H9 (cell line): ENCODE measurements at regions not wholly inside any gene's neighbourhood (a gene's known extent, or its start where the extent isn't known, plus 50 kb on each side); places are given as distances from the start of the nearest gene placed in this dataset.

Experiments used
- DNase-seq: peaks from one replicate; pipeline ENCODE4 v3.0.0-alpha.2; 2017
- H2AFZ ChIP-seq: one replicate; pipeline ENCODE4 v1.6.1; 2013; ENCODE audit warnings: mild to moderate bottlenecking, low read length, control low read depth, moderate library complexity
- H2AK5ac ChIP-seq: 2 replicates; pipeline ENCODE4 v1.6.1; 2013; ENCODE audit warnings: low read length, control low read depth, mixed read lengths; ENCODE audit not compliant: insufficient read length
- H2BK120ac ChIP-seq: one replicate; pipeline ENCODE4 v1.6.1; 2013; ENCODE audit warnings: low read depth, mild to moderate bottlenecking, low read length, control low read depth, inconsistent platforms; ENCODE audit not compliant: poor library complexity, severe bottlenecking
- H2BK12ac ChIP-seq: 2 replicates; pipeline ENCODE4 v1.6.1; 2013; ENCODE audit warnings: low read length, control low read depth, mixed read lengths, low read depth; ENCODE audit not compliant: insufficient read length
- H2BK15ac ChIP-seq: 2 replicates; pipeline ENCODE4 v1.6.1; 2013; ENCODE audit warnings: low read depth, low read length, control low read depth
- H2BK20ac ChIP-seq: one replicate; pipeline ENCODE4 v1.6.1; 2013; ENCODE audit warnings: low read depth, mild to moderate bottlenecking, low read length, control low read depth, inconsistent platforms; ENCODE audit not compliant: poor library complexity, severe bottlenecking
- H2BK5ac ChIP-seq: 2 replicates; pipeline ENCODE4 v1.6.1; 2013; ENCODE audit warnings: low read length, control low read depth, mixed read lengths; ENCODE audit not compliant: insufficient read length
- H3K14ac ChIP-seq: 2 replicates; pipeline ENCODE4 v1.6.1; 2013; ENCODE audit warnings: low read length, control low read depth; ENCODE audit not compliant: insufficient read depth
- H3K18ac ChIP-seq: 2 replicates; pipeline ENCODE4 v1.6.1; 2013; ENCODE audit warnings: low read depth, mild to moderate bottlenecking, mixed read lengths, low read length, control low read depth; ENCODE audit not compliant: insufficient read length
- H3K23ac ChIP-seq: 2 replicates; pipeline ENCODE4 v1.6.1; 2013; ENCODE audit warnings: low read length, control low read depth, mixed read lengths, low read depth; ENCODE audit not compliant: insufficient read length
- H3K23me2 ChIP-seq: 2 replicates; pipeline ENCODE4 v1.6.1; 2013; ENCODE audit warnings: low read depth, mild to moderate bottlenecking, mixed read lengths, low read length, control low read depth; ENCODE audit not compliant: insufficient read length, poor library complexity, severe bottlenecking
- H3K27ac ChIP-seq: 2 replicates; pipeline ENCODE4 v1.5.1; 2013; ENCODE audit warnings: low read length, control low read depth, mixed read lengths, low read depth; ENCODE audit not compliant: insufficient read length
- H3K27me3 ChIP-seq: 2 replicates; pipeline ENCODE4 v1.6.1; 2013; ENCODE audit warnings: low read length, control low read depth, inconsistent platforms; ENCODE audit not compliant: insufficient read depth
- H3K4ac ChIP-seq: 2 replicates; pipeline ENCODE4 v1.6.1; 2013; ENCODE audit warnings: low read depth, mild to moderate bottlenecking, control low read depth, inconsistent platforms, low read length, moderate library complexity
- H3K4me1 ChIP-seq: 2 replicates; pipeline ENCODE4 v1.6.1; 2013; ENCODE audit warnings: low read length, control low read depth, inconsistent platforms; ENCODE audit not compliant: insufficient read depth
- H3K4me2 ChIP-seq: 2 replicates; pipeline ENCODE4 v1.6.1; 2013; ENCODE audit warnings: low read length, control low read depth, mixed read lengths; ENCODE audit not compliant: insufficient read length, insufficient read depth
- H3K56ac ChIP-seq: 2 replicates; pipeline ENCODE4 v1.6.1; 2013; ENCODE audit warnings: low read depth, mild to moderate bottlenecking, mixed read lengths, low read length, control low read depth; ENCODE audit not compliant: insufficient read length
- H3K79me1 ChIP-seq: 2 replicates; pipeline ENCODE4 v1.6.1; 2013; ENCODE audit warnings: low read depth, mild to moderate bottlenecking, moderate library complexity, low read length, control low read depth, inconsistent platforms; ENCODE audit not compliant: insufficient read depth, poor library complexity, severe bottlenecking
- H3K79me2 ChIP-seq: 2 replicates; pipeline ENCODE4 v1.6.1; 2013; ENCODE audit warnings: low read length, control low read depth, inconsistent platforms; ENCODE audit not compliant: insufficient read depth
- H3K9ac ChIP-seq: 2 replicates; pipeline ENCODE4 v1.6.1; 2013; ENCODE audit warnings: low read length, control low read depth, mixed read lengths; ENCODE audit not compliant: insufficient read length; ENCODE audit errors: extremely low read depth
- H3K9me3 ChIP-seq: one replicate; pipeline ENCODE4 v1.6.1; 2013; ENCODE audit warnings: low read depth, low read length, inconsistent platforms; ENCODE audit not compliant: control insufficient read depth
- H3T11ph ChIP-seq: one replicate; pipeline ENCODE4 v1.6.1; 2013; ENCODE audit warnings: mild to moderate bottlenecking, low read length, control low read depth, inconsistent platforms
- H4K20me1 ChIP-seq: one replicate; pipeline ENCODE4 v1.6.1; 2013; ENCODE audit not compliant: control insufficient read depth, insufficient read length, insufficient read depth
- H4K5ac ChIP-seq: 2 replicates; pipeline ENCODE4 v1.6.1; 2013; ENCODE audit warnings: low read depth, mild to moderate bottlenecking, mixed read lengths, low read length, control low read depth; ENCODE audit not compliant: insufficient read length
- H4K8ac ChIP-seq: replicated peaks from 2 replicates; pipeline ENCODE4 v1.6.1; 2013; ENCODE audit warnings: low read length, control low read depth, mixed read lengths, low read depth; ENCODE audit not compliant: insufficient read length
- H4K91ac ChIP-seq: 2 replicates; pipeline ENCODE4 v1.6.1; 2013; ENCODE audit warnings: low read depth, mild to moderate bottlenecking, moderate library complexity, mixed read lengths, low read length, control low read depth; ENCODE audit not compliant: insufficient read length
- H3K27ac Mint-ChIP-seq, 3 experiments: 2 replicates in 2 of 3; 3 replicates in 1 of 3; pipeline ENCODE4 v1.8.0; 2020 to 2021; ENCODE audit warnings: mixed read lengths in 3 of 3, mild to moderate bottlenecking in 1 of 3, moderate library complexity in 1 of 3
- H3K27me3 Mint-ChIP-seq: 2 replicates; pipeline ENCODE4 v1.8.0; 2021; ENCODE audit warnings: low read depth, mild to moderate bottlenecking, moderate library complexity, mixed read lengths
- H3K36me3 Mint-ChIP-seq, 3 experiments: 2 replicates in 2 of 3; 3 replicates in 1 of 3; pipeline ENCODE4 v1.8.0; 2020 to 2021; ENCODE audit warnings: low read depth in 3 of 3, mixed read lengths in 3 of 3; ENCODE audit not compliant: insufficient read depth in 1 of 3
- H3K4me1 Mint-ChIP-seq, 2 experiments: 2 replicates each; pipeline ENCODE4 v1.8.0; 2020; ENCODE audit warnings: mixed read lengths in 2 of 2
- H3K4me3 Mint-ChIP-seq, 2 experiments: 2 replicates in 1 of 2; 3 replicates in 1 of 2; pipeline ENCODE4 v1.8.0; 2020 to 2021; ENCODE audit warnings: mild to moderate bottlenecking in 2 of 2, mixed read lengths in 2 of 2, moderate library complexity in 1 of 2
- H3K9me3 Mint-ChIP-seq, 2 experiments: 2 replicates in 1 of 2; 3 replicates in 1 of 2; pipeline ENCODE4 v1.8.0; 2020; ENCODE audit warnings: mild to moderate bottlenecking in 2 of 2, mixed read lengths in 2 of 2, moderate library complexity in 1 of 2
- CTCF ChIP-seq: fragments of 200-600 bp; sonication (generic); conservative IDR thresholded peaks from 3 replicates; pipeline ENCODE4 v1.8.0; 2021; ENCODE audit warnings: antibody characterized with exemption, mild to moderate bottlenecking

GRCh38 chr3:117941015-117941414 is 1093.6 kb downstream of the IGSF11 start:
- Mint-ChIP-seq H3K4me3 (no peak overlapping the region), H3K36me3 (no peaks in the 10 kb centered on the region; a peak in 2 of 7 replicates), H3K27ac (no peak overlapping the region), H3K27me3 (no peaks in the 10 kb centered on the region), H3K9me3 (no peaks in the 10 kb centered on the region), H3K4me1 (peaks cover 2 to 4% of the 10 kb centered on the region in 2 experiments; a peak in 1 of 4 replicates)
- Histone ChIP-seq H4K5ac (no peak overlapping the region), H4K91ac (no peak overlapping the region), H3K79me1 (no peaks in the 10 kb centered on the region), H3K4me1 (no peaks in the 10 kb centered on the region), H2AFZ (no peak overlapping the region), H2BK12ac (no peak overlapping the region), H3K14ac (no peak overlapping the region), H3K56ac (no peak overlapping the region), H2BK20ac (no peak overlapping the region), H2BK15ac (no peak overlapping the region), H2BK5ac (no peak overlapping the region), H3K23ac (no peak overlapping the region), H3K9me3 (no peaks in the 10 kb centered on the region), H3K4ac (no peak overlapping the region), H2BK120ac (no peak overlapping the region), H3K27ac (no peak overlapping the region), H4K8ac (no peak overlapping the region), H3T11ph (no peak overlapping the region), H3K23me2 (no peaks in the 10 kb centered on the region), H2AK5ac (no peak overlapping the region), H3K9ac (no peak overlapping the region), H3K4me2 (no peak overlapping the region), H3K79me2 (no peaks in the 10 kb centered on the region), H4K20me1 (no peaks in the 10 kb centered on the region), H3K27me3 (no peaks in the 10 kb centered on the region), H3K18ac (no peak overlapping the region)
- no peak for DNase-seq
- TF ChIP-seq CTCF = no peak
